Activated CD4-positive, alpha-beta T cell treated with anti-CD3 and anti-CD28 coated beads, Interleukin-2, amount 10 ng/mL, durations not matched to agents 24 days and 14 days (primary cell): ENCODE measurements at regions not wholly inside any gene's neighbourhood (a gene's known extent, or its start where the extent isn't known, plus 50 kb on each side); places are given as distances from the start of the nearest gene placed in this dataset.
A peak's percentile ranks its signal among the peaks of the same experiment; 100 is the strongest.
"Not testable (repeated sequence)": the region's sequence is repeated elsewhere in the genome, so short reads cannot be mapped to it uniquely, and the experiment has no call there.

Source experiments
- DNase-seq: peaks from one replicate; pipeline ENCODE4 v3.0.0; 2022
- H3K27ac Mint-ChIP-seq: one replicate; pipeline ENCODE4 v1.8.0; 2022; ENCODE audit warnings: mild to moderate bottlenecking, mixed read lengths
- H3K27me3 Mint-ChIP-seq: one replicate; pipeline ENCODE4 v1.8.0; 2022; ENCODE audit warnings: mixed read lengths
- H3K36me3 Mint-ChIP-seq: one replicate; pipeline ENCODE4 v1.8.0; 2022; ENCODE audit warnings: low read depth, mild to moderate bottlenecking, mixed read lengths
- H3K4me1 Mint-ChIP-seq: one replicate; pipeline ENCODE4 v1.8.0; 2021; ENCODE audit warnings: mixed read lengths
- H3K4me3 Mint-ChIP-seq: one replicate; pipeline ENCODE4 v1.8.0; 2022; ENCODE audit warnings: mild to moderate bottlenecking, moderate library complexity, mixed read lengths
- H3K9me3 Mint-ChIP-seq: one replicate; pipeline ENCODE4 v1.8.0; 2021; ENCODE audit warnings: mixed read lengths
- intact Hi-C: fragments of 100-400 bp; cut with micrococcal nuclease; formaldehyde crosslinking; loops from one replicate; pipeline ENCODE4 v1.15.1; 2023

- H3K27ac Mint-ChIP-seq, H3K4me3 Mint-ChIP-seq, H3K27me3 Mint-ChIP-seq, H3K4me1 Mint-ChIP-seq, DNase-seq, intact Hi-C loops, H3K36me3 Mint-ChIP-seq, H3K9me3 Mint-ChIP-seq: not testable (repeated sequence)
Measured at GRCh38 chr7:55688684-55689681, 116.7 kb upstream of the VOPP1 start.

DNA sequence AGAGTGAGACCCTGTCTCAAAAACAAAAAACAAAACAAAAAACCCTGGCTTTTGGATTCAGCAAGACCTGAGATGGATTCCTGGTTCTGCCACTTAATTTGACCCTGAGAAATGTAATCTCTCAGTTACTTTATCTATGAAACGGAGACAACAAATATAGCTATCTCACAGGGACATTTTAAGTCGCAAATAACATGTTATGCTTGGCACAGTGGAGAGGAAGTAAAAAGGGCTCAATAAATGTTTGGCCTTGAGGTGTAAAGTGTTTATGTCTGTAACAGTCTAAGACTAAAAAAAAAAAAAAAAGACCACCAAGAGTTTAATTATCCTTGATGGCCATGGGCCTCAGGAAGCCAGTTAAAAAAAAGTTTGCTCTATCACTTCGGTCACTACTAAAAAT lies 116.0 kb upstream of the VOPP1 start:
- H3K36me3 Mint-ChIP-seq, intact Hi-C loops: not testable (repeated sequence)

GRCh38 chr7:55687252-55687651 lies 115.0 kb upstream of the VOPP1 start:
- H3K9me3 Mint-ChIP-seq, H3K27ac Mint-ChIP-seq, H3K27me3 Mint-ChIP-seq, H3K36me3 Mint-ChIP-seq, intact Hi-C loops, H3K4me3 Mint-ChIP-seq, H3K4me1 Mint-ChIP-seq, DNase-seq: not testable (repeated sequence)

More for the DNA sequence above, 116.0 kb upstream of the VOPP1 start:
- not testable (repeated sequence) for H3K4me3 Mint-ChIP-seq, H3K27me3 Mint-ChIP-seq, DNase-seq, H3K27ac Mint-ChIP-seq, H3K9me3 Mint-ChIP-seq, H3K4me1 Mint-ChIP-seq

DNA sequence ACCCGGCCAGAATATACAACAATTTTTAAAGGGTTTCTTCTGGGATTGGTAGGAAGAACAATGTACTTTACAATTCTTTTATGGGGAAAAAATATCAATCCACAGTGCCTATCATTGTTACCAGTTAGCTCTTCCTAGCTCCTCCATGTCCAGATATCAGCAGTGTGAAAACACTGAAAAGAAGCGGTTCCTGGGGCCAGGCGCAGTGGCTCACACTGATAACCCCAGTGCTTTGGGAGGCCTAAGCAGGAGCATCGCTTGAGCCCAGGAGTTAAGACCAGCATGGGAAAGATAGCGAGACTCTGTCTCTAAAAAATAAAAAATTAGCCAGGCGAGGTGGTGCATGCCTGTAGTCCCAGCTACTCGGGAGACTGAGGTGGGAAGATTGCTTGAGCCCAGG lies 114.5 kb upstream of the VOPP1 start:
- H3K4me1 Mint-ChIP-seq, H3K9me3 Mint-ChIP-seq, H3K27me3 Mint-ChIP-seq, intact Hi-C loops, H3K4me3 Mint-ChIP-seq, H3K36me3 Mint-ChIP-seq, DNase-seq, H3K27ac Mint-ChIP-seq: not testable (repeated sequence)

GRCh38 chr7:55683501-55683900 lies 111.2 kb upstream of the VOPP1 start:
- H3K4me3 Mint-ChIP-seq, intact Hi-C loops, H3K36me3 Mint-ChIP-seq, DNase-seq, H3K4me1 Mint-ChIP-seq, H3K27me3 Mint-ChIP-seq, H3K9me3 Mint-ChIP-seq, H3K27ac Mint-ChIP-seq: not testable (repeated sequence)

DNA sequence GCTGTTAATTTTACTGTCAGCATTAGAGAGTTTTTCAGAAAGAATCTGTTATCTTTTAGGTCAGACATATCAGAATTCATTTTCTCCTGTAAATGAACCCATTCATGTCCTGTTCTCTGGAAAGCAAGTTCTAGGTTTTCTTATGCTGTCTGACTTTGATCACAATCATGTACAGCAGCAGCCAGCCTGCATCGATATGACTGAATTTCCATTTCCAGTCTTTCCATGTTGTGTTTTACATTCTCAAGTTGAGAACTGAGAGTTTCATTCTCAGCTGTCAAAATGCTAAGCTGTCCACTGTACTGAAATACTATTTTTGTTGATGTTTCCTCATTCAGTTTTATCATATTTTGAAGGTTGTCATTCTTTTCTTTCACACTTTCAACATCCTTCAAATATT lies 103.3 kb upstream of the VOPP1 start:
- H3K27ac Mint-ChIP-seq, H3K9me3 Mint-ChIP-seq, H3K4me1 Mint-ChIP-seq, H3K4me3 Mint-ChIP-seq, H3K27me3 Mint-ChIP-seq, DNase-seq, intact Hi-C loops, H3K36me3 Mint-ChIP-seq: not testable (repeated sequence)

- H3K4me3 Mint-ChIP-seq, H3K4me1 Mint-ChIP-seq, H3K9me3 Mint-ChIP-seq, H3K36me3 Mint-ChIP-seq, H3K27me3 Mint-ChIP-seq, H3K27ac Mint-ChIP-seq, DNase-seq, intact Hi-C loops: not testable (repeated sequence)
Measured at GRCh38 chr7:55673525-55673924, 101.2 kb upstream of the VOPP1 start.

- H3K27me3 Mint-ChIP-seq, intact Hi-C loops, H3K4me3 Mint-ChIP-seq, H3K27ac Mint-ChIP-seq, H3K9me3 Mint-ChIP-seq, H3K4me1 Mint-ChIP-seq, H3K36me3 Mint-ChIP-seq, DNase-seq: not testable (repeated sequence)
Measured at GRCh38 chr7:55672084-55672483, 99.8 kb upstream of the VOPP1 start.

- H3K36me3 Mint-ChIP-seq, result no peaks in the 10 kb centered on the region
- H3K4me1 Mint-ChIP-seq, result no peaks in the 10 kb centered on the region
- intact Hi-C loops, result no loop called here
- H3K9me3 Mint-ChIP-seq, result no peaks in the 10 kb centered on the region
- H3K27ac Mint-ChIP-seq, result no peak overlapping the region
- H3K4me3 Mint-ChIP-seq, result no peak overlapping the region
- H3K27me3 Mint-ChIP-seq, result peaks cover 2% of the 10 kb centered on the region
- DNase-seq, result no peak
Measured at GRCh38 chr7:55657654-55658053, 85.4 kb upstream of the VOPP1 start.

- Mint-ChIP-seq H3K27ac (no peak overlapping the region), H3K27me3 (peaks cover 3% of the 10 kb centered on the region), H3K9me3 (no peaks in the 10 kb centered on the region), H3K4me1 (no peaks in the 10 kb centered on the region), H3K36me3 (no peaks in the 10 kb centered on the region), H3K4me3 (no peak overlapping the region)
- intact Hi-C loops, result no loop called here
- no peak for DNase-seq
Measured at GRCh38 chr7:55651057-55651456, 78.8 kb upstream of the VOPP1 start.

DNA sequence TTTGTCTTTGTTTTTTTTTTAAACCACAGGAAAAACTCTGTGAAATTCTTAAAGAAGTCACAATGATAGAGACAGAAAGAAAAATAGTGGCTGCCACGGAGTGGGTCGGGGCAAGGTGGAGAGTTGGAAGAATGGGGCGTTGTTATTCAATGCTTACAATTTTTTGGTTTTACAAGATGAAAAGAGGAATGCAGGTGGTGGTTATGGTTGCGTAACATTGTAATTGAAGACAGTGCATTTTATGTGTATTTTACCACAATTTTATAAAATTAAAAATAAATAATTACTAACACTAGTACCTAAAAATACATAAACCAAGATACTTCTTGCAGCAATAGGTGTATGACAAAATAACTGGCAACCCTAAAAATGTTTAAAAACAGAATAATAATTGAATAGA lies 76.9 kb upstream of the VOPP1 start:
- H3K27ac Mint-ChIP-seq, result no peak overlapping the region
- DNase-seq, result no peak
- H3K4me1 Mint-ChIP-seq, result no peaks in the 10 kb centered on the region
- intact Hi-C loops, result no loop called here
- H3K4me3 Mint-ChIP-seq, result no peak overlapping the region
- H3K27me3 Mint-ChIP-seq, result peaks cover 3% of the 10 kb centered on the region
- H3K36me3 Mint-ChIP-seq, result no peaks in the 10 kb centered on the region
- no peaks in the 10 kb centered on the region for H3K9me3 Mint-ChIP-seq

DNA sequence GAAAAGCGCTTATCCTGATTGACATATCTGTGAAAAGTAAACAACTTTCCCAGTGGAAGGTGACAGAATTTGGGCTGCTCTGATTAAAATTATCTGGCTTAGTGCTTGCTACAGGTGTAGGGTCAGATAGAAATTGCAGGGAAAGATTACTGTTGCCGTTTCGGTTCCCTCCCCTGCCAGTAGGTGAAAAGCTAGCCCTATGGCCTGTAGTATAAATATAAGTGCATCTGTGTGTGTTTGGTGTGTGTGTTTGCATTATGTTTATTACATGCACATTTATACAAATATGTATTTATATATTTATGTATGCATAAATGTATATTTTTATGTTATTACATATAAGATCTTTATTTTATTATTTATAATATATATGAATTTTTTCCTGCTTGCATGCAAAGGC lies 72.3 kb upstream of the VOPP1 start:
- Mint-ChIP-seq H3K9me3 (no peaks in the 10 kb centered on the region), H3K36me3 (no peaks in the 10 kb centered on the region), H3K27me3 (peaks cover 4% of the 10 kb centered on the region), H3K4me3 (no peak overlapping the region), H3K27ac (no peak overlapping the region), H3K4me1 (peaks cover 8% of the 10 kb centered on the region)
- DNase-seq, result no peak
- intact Hi-C loops, result loop anchor here (5.0 kb wide), 1 partner anchor 78 kb away; no protein-coding TSS in a partner anchor

GRCh38 chr7:55642266-55642665 lies 70.0 kb upstream of the VOPP1 start:
- Mint-ChIP-seq H3K36me3 (no peaks in the 10 kb centered on the region), H3K9me3 (no peaks in the 10 kb centered on the region), H3K4me1 (peaks cover 8% of the 10 kb centered on the region), H3K27ac (no peak overlapping the region), H3K27me3 (peaks cover 9% of the 10 kb centered on the region), H3K4me3 (no peak overlapping the region)
- no peak for DNase-seq
- intact Hi-C loops, result loop anchor here (5.0 kb wide), 1 partner anchor 80 kb away; no protein-coding TSS in a partner anchor

DNA sequence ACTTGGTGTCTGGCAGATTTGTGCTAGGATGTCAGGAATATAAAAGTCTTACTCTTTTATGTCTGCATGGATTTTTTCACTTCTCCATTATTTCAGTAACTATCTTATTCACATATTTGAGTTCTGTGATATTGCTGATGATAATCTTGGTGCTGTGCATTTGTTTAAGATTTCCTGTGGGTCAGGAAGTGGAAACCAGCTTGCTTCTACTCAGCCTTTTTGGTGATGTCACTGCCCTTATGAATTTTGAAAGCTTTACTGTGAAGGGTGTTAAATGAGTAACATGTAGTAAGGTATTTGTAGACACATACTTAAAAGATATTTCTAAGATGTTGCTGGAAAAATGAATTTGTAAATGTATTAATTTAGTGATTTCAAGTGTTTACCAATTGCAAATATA lies 69.5 kb upstream of the VOPP1 start:
- Mint-ChIP-seq H3K27ac (peak overlapping the region; percentile 12), H3K4me3 (peak overlapping the region; percentile 28), H3K27me3 (peaks cover 9% of the 10 kb centered on the region), H3K4me1 (peaks cover 8% of the 10 kb centered on the region), H3K36me3 (no peaks in the 10 kb centered on the region), H3K9me3 (no peaks in the 10 kb centered on the region)
- peak; percentile 73 for DNase-seq
- intact Hi-C loops, result loop anchor here (1.0 to 5.0 kb wide), 4 partner anchors 80 to 432 kb away; partner anchors contain the start of genes NIPSNAP2 and ZNF713
